Kasumi-1 (cell line): ENCODE measurements at regions not wholly inside any gene's neighbourhood (a gene's known extent, or its start where the extent isn't known, plus 50 kb on each side); places are given as distances from the start of the nearest gene placed in this dataset.
A peak's percentile ranks its signal among the peaks of the same experiment; 100 is the strongest.
"Not testable (repeated sequence)": the region's sequence is repeated elsewhere in the genome, so short reads cannot be mapped to it uniquely, and the experiment has no call there.

Experiments
- DNase-seq, 2 experiments: peaks; one replicate each; lab custom pipeline; 2025; lab: John Stamatoyannopoulos, UW

- no peak for DNase-seq
Measured at GRCh38 chr5:72651109-72651508, 143.9 kb upstream of the ZNF366 start.

GRCh38 chr5:72649449-72649848 is 142.2 kb upstream of the ZNF366 start:
- DNase-seq: peak; percentile 5 to 12

- no peak for DNase-seq
Measured at GRCh38 chr5:72648480-72648879, 141.3 kb upstream of the ZNF366 start.

GRCh38 chr5:72647806-72648205 is 140.6 kb upstream of the ZNF366 start:
- DNase-seq: no peak

GRCh38 chr5:72646246-72646866 is 139.1 kb upstream of the ZNF366 start:
- DNase-seq: no peak

- no peak for DNase-seq
Measured at GRCh38 chr5:72645064-72645846, 138.0 kb upstream of the ZNF366 start.

GRCh38 chr5:72644296-72644695 is 137.1 kb upstream of the ZNF366 start:
- DNase-seq: no peak

- no peak for DNase-seq
Measured at GRCh38 chr5:72641164-72641563, 134.0 kb upstream of the ZNF366 start.

- DNase-seq: no peak
Measured at GRCh38 chr5:72637058-72637457, 129.8 kb upstream of the ZNF366 start.

- not testable (repeated sequence) for DNase-seq
Measured at GRCh38 chr5:72636565-72636964, 129.4 kb upstream of the ZNF366 start.

GRCh38 chr5:72634444-72634843 is 127.2 kb upstream of the ZNF366 start:
- no peak for DNase-seq

GRCh38 chr5:72633649-72634048 is 126.4 kb upstream of the ZNF366 start:
- no peak for DNase-seq

GRCh38 chr5:72633041-72633445 is 125.8 kb upstream of the ZNF366 start:
- DNase-seq: no peak

- DNase-seq: no peak
Measured at GRCh38 chr5:72630721-72631120, 123.5 kb upstream of the ZNF366 start.

- DNase-seq: no peak
Measured at GRCh38 chr5:72630081-72630480, 122.9 kb upstream of the ZNF366 start.

- no peak for DNase-seq
Measured at GRCh38 chr5:72628771-72629371, 121.7 kb upstream of the ZNF366 start.

GRCh38 chr5:72625332-72625731 is 118.1 kb upstream of the ZNF366 start:
- DNase-seq: no peak

GRCh38 chr5:72624641-72625236 is 117.5 kb upstream of the ZNF366 start:
- no peak for DNase-seq

- DNase-seq: no peak
Measured at GRCh38 chr5:72623936-72624335, 116.7 kb upstream of the ZNF366 start.

GRCh38 chr5:72623323-72623722 is 116.1 kb upstream of the ZNF366 start:
- DNase-seq: no peak

GRCh38 chr5:72622170-72622760 is 115.1 kb upstream of the ZNF366 start:
- DNase-seq: no peak

GRCh38 chr5:72621576-72621975 is 114.4 kb upstream of the ZNF366 start:
- DNase-seq: no peak
